Fibroblast of villous mesenchyme (primary cell): ENCODE measurements at regions not wholly inside any gene's neighbourhood (a gene's known extent, or its start where the extent isn't known, plus 50 kb on each side); places are given as distances from the start of the nearest gene placed in this dataset.

Experiments
- DNase-seq: peaks from one replicate; pipeline ENCODE4 v3.0.0-alpha.2; 2010; ENCODE audit warnings: low read depth
- H3K4me3 ChIP-seq: 2 replicates; pipeline ENCODE4 v1.5.1; 2011; ENCODE audit warnings: low read depth, mild to moderate bottlenecking, low read length
- CTCF ChIP-seq: IDR thresholded peaks from 2 replicates; pipeline ENCODE4 v1.5.1; 2012; ENCODE audit warnings: low read depth, mild to moderate bottlenecking, low read length; ENCODE audit not compliant: insufficient read depth

GRCh38 chr1:157292809-157293564 is 154.8 kb upstream of the ETV3 start:
- no peak for TF ChIP-seq CTCF
- DNase-seq, result no peak
- H3K4me3 ChIP-seq, result no peak overlapping the region

- no peak for DNase-seq
- no peak for TF ChIP-seq CTCF
- no peak overlapping the region for H3K4me3 ChIP-seq
These were observed 154.1 kb upstream of the ETV3 start for GRCh38 chr1:157292302-157292701.

GRCh38 chr1:157291083-157291482 is 152.9 kb upstream of the ETV3 start:
- DNase-seq, result no peak
- TF ChIP-seq CTCF, result no peak
- no peak overlapping the region for H3K4me3 ChIP-seq

- no peak for TF ChIP-seq CTCF
- no peak for DNase-seq
- no peak overlapping the region for H3K4me3 ChIP-seq
These were observed 151.4 kb upstream of the ETV3 start for GRCh38 chr1:157289424-157290105.

- H3K4me3 ChIP-seq, result no peak overlapping the region
- DNase-seq, result no peak
- TF ChIP-seq CTCF, result no peak
These were observed 150.8 kb upstream of the ETV3 start for GRCh38 chr1:157288996-157289395.

- TF ChIP-seq CTCF, result no peak
- no peak for DNase-seq
- H3K4me3 ChIP-seq, result no peak overlapping the region
These were observed 150.3 kb upstream of the ETV3 start for GRCh38 chr1:157288492-157288891.
